Neural progenitor cell (in vitro differentiated cells): ENCODE measurements at regions not wholly inside any gene's neighbourhood (a gene's known extent, or its start where the extent isn't known, plus 50 kb on each side); places are given as distances from the start of the nearest gene placed in this dataset.

Experiments used
- DNase-seq: peaks from one replicate; pipeline ENCODE4 v3.0.0-alpha.2; 2016; ENCODE audit warnings: low spot score
- H2AFZ ChIP-seq: fragments of 200-600 bp; sonication (generic); replicated peaks from 2 replicates; pipeline ENCODE4 v1.6.1; 2016; ENCODE audit warnings: antibody characterized with exemption
- H3F3A ChIP-seq: fragments of 200-600 bp; sonication (generic); 2 replicates; pipeline ENCODE4 v1.6.1; 2016; ENCODE audit warnings: antibody characterized with exemption, low read depth
- H3K27ac ChIP-seq: fragments of 200-600 bp; sonication (generic); 2 replicates; pipeline ENCODE4 v1.5.1; 2016; ENCODE audit warnings: mild to moderate bottlenecking
- H3K27me3 ChIP-seq: fragments of 200-600 bp; sonication (generic); 2 replicates; pipeline ENCODE4 v1.6.1; 2016; ENCODE audit warnings: mild to moderate bottlenecking, moderate library complexity
- H3K36me3 ChIP-seq: fragments of 200-600 bp; sonication (generic); 2 replicates; pipeline ENCODE4 v1.5.1; 2016
- H3K4me1 ChIP-seq: fragments of 200-600 bp; sonication (generic); 2 replicates; pipeline ENCODE4 v1.6.1; 2016; ENCODE audit warnings: mixed run types
- H3K4me2 ChIP-seq: fragments of 200-600 bp; sonication (generic); 2 replicates; pipeline ENCODE4 v1.6.1; 2016
- H3K4me3 ChIP-seq: fragments of 200-600 bp; sonication (generic); 2 replicates; pipeline ENCODE4 v1.5.1; 2016
- H3K79me2 ChIP-seq: fragments of 200-600 bp; sonication (generic); 2 replicates; pipeline ENCODE4 v1.6.1; 2016; ENCODE audit warnings: low read depth
- H3K9ac ChIP-seq: fragments of 200-600 bp; sonication (generic); 2 replicates; pipeline ENCODE4 v1.6.1; 2016
- H3K9me3 ChIP-seq: fragments of 200-600 bp; sonication (generic); 2 replicates; pipeline ENCODE4 v1.5.1; 2016; ENCODE audit warnings: low read depth
- H4K20me1 ChIP-seq: fragments of 200-600 bp; sonication (generic); 2 replicates; pipeline ENCODE4 v1.6.1; 2016; ENCODE audit warnings: low read depth
- H3K27ac Mint-ChIP-seq: 3 replicates; pipeline ENCODE4 v1.8.0; 2021; ENCODE audit warnings: mixed read lengths
- H3K27me3 Mint-ChIP-seq: 2 replicates; pipeline ENCODE4 v1.8.0; 2022; ENCODE audit warnings: low read depth, mild to moderate bottlenecking, inconsistent platforms, moderate library complexity, mixed read lengths; ENCODE audit not compliant: insufficient read depth
- H3K36me3 Mint-ChIP-seq: 3 replicates; pipeline ENCODE4 v1.8.0; 2021; ENCODE audit warnings: mixed read lengths
- H3K4me1 Mint-ChIP-seq: 3 replicates; pipeline ENCODE4 v1.8.0; 2021; ENCODE audit warnings: mixed read lengths
- H3K4me3 Mint-ChIP-seq: 3 replicates; pipeline ENCODE4 v1.8.0; 2021; ENCODE audit warnings: mild to moderate bottlenecking, moderate library complexity, mixed read lengths
- H3K9me3 Mint-ChIP-seq: 3 replicates; pipeline ENCODE4 v1.8.0; 2020; ENCODE audit warnings: mixed read lengths
- EZH2 ChIP-seq: fragments of 200-600 bp; sonication (generic); IDR thresholded peaks from 2 replicates; pipeline ENCODE4 v1.6.1; 2017; ENCODE audit warnings: antibody characterized with exemption, mild to moderate bottlenecking, moderate library complexity
- EZH2phosphoT487 ChIP-seq: fragments of 200-600 bp; sonication (generic); IDR thresholded peaks from 2 replicates; pipeline ENCODE4 v1.6.1; 2017; ENCODE audit warnings: antibody characterized with exemption
- TF ChIP-seq, protein P1 (sequence below): fragments of 200-600 bp; sonication (generic); IDR thresholded peaks from 2 replicates; pipeline ENCODE4 v1.5.1; 2017; ENCODE audit warnings: antibody characterized with exemption, mild to moderate bottlenecking

DNA sequence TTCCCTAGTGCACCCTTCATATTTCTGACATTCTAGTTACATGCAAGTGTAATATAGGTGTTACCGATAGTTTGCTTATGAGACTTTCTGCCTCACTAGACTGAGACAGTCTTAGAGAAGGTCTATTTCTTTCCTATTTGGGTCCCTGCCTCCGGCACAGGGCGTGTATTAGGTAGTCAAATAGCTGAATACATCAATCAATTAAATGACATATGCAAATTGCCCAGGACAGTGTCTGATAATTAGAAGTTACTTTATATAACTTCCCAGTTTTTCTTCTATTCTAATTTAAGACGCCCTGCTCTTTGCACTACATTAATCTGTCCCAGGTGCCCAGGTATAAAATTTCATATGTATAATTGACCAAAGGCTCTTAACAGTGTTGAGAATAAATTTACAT lies 264.2 kb downstream of the RAB28 start:
- Histone ChIP-seq H3K9ac (no peak overlapping the region), H3K4me2 (no peak overlapping the region), H3K27ac (no peak overlapping the region), H3K4me1 (peaks cover 4% of the 10 kb centered on the region), H3K36me3 (no peaks in the 10 kb centered on the region), H2AFZ (no peak overlapping the region), H3F3A (no peaks in the 10 kb centered on the region), H3K9me3 (no peaks in the 10 kb centered on the region), H3K4me3 (no peak overlapping the region), H4K20me1 (no peaks in the 10 kb centered on the region), H3K27me3 (no peaks in the 10 kb centered on the region), H3K79me2 (no peaks in the 10 kb centered on the region)
- TF ChIP-seq EZH2 (no peak), EZH2phosphoT487 (no peak)
- TF ChIP-seq, protein P1, sequence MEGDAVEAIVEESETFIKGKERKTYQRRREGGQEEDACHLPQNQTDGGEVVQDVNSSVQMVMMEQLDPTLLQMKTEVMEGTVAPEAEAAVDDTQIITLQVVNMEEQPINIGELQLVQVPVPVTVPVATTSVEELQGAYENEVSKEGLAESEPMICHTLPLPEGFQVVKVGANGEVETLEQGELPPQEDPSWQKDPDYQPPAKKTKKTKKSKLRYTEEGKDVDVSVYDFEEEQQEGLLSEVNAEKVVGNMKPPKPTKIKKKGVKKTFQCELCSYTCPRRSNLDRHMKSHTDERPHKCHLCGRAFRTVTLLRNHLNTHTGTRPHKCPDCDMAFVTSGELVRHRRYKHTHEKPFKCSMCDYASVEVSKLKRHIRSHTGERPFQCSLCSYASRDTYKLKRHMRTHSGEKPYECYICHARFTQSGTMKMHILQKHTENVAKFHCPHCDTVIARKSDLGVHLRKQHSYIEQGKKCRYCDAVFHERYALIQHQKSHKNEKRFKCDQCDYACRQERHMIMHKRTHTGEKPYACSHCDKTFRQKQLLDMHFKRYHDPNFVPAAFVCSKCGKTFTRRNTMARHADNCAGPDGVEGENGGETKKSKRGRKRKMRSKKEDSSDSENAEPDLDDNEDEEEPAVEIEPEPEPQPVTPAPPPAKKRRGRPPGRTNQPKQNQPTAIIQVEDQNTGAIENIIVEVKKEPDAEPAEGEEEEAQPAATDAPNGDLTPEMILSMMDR, result no peak
- H3K9me3 Mint-ChIP-seq, result no peaks in the 10 kb centered on the region
- DNase-seq, result no peak
- peaks cover 4% of the 10 kb centered on the region for H3K27me3 Mint-ChIP-seq
- H3K4me3 Mint-ChIP-seq, result no peak overlapping the region
- peaks cover 5% of the 10 kb centered on the region for H3K4me1 Mint-ChIP-seq
- H3K36me3 Mint-ChIP-seq, result no peaks in the 10 kb centered on the region
- no peak overlapping the region for H3K27ac Mint-ChIP-seq

DNA sequence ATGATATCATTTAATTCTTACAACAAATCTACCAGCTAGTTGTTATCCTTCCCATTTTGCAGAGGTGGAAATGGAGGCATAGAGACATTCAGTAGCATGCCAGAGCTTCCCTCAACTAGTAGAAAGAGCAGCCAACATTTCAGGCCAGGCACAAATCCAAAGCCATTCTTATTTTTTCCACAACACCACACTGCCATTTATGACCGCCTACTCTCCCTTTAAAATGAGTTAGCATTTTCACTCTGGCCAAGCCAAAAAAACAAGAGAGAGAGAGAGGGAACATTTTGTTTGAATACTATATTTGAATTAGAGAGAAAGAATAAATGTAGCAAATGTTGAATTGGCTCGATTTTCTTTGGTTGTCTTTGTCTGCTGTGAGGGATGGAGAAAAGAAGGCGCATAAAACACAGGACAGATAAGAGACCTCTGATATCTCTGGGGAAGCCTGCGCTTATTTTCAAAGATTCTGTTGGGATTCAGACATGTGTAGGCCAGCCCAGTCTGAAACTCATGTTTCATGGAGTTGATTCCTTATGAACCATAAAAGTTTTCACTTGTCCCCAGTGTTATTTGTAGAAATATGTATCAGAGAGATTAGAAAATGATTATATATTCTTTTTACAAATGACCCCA lies 265.7 kb downstream of the RAB28 start:
- Histone ChIP-seq H3K9me3 (no peaks in the 10 kb centered on the region), H3K4me3 (no peak overlapping the region), H3K4me1 (peaks cover 4% of the 10 kb centered on the region), H3K27ac (no peak overlapping the region), H3K27me3 (no peaks in the 10 kb centered on the region), H4K20me1 (no peaks in the 10 kb centered on the region), H3K9ac (no peak overlapping the region), H3K4me2 (no peak overlapping the region), H3K79me2 (no peaks in the 10 kb centered on the region), H2AFZ (no peak overlapping the region), H3F3A (no peaks in the 10 kb centered on the region), H3K36me3 (no peaks in the 10 kb centered on the region)
- Mint-ChIP-seq H3K9me3 (no peaks in the 10 kb centered on the region), H3K27me3 (peaks cover 4% of the 10 kb centered on the region), H3K27ac (no peak overlapping the region), H3K4me1 (peaks cover 5% of the 10 kb centered on the region), H3K4me3 (no peak overlapping the region), H3K36me3 (no peaks in the 10 kb centered on the region)
- TF ChIP-seq EZH2, result no peak
- TF ChIP-seq, protein P1, result no peak
- no peak for TF ChIP-seq EZH2phosphoT487
- DNase-seq, result no peak

DNA sequence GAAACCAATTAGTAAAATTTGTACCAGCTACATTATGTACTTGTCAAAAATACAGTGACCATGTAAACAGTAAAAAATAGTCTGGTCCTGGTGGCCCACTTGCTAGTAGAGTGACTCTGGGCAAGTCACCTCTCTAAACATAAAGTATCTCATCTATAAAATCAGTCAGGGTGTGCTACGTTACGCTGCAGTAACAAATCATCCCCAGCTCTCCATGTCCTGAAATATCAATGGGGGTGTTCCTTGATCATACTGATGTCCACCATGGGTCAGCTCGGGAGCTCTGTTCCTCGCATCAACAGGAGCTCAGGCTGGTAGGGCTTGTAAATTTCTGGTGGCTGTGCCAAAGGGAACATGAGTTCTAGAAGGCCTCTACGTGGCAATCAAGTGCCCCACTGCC lies 268.6 kb downstream of the RAB28 start:
- no peak overlapping the region for H3K27ac Mint-ChIP-seq
- no peak overlapping the region for H3K4me2 ChIP-seq
- H3F3A ChIP-seq, result no peaks in the 10 kb centered on the region
- no peaks in the 10 kb centered on the region for H3K4me1 ChIP-seq
- no peaks in the 10 kb centered on the region for H4K20me1 ChIP-seq
- H2AFZ ChIP-seq, result no peak overlapping the region
- DNase-seq, result no peak
- H3K27me3 Mint-ChIP-seq, result peaks cover 4% of the 10 kb centered on the region
- H3K79me2 ChIP-seq, result no peaks in the 10 kb centered on the region
- no peaks in the 10 kb centered on the region for H3K36me3 ChIP-seq
- no peak overlapping the region for H3K9ac ChIP-seq
- no peak overlapping the region for H3K4me3 ChIP-seq
- H3K27ac ChIP-seq, result no peak overlapping the region
- H3K9me3 ChIP-seq, result no peaks in the 10 kb centered on the region
- H3K36me3 Mint-ChIP-seq, result no peaks in the 10 kb centered on the region
- TF ChIP-seq, protein P1, result no peak
- TF ChIP-seq EZH2phosphoT487, result no peak
- no peaks in the 10 kb centered on the region for H3K9me3 Mint-ChIP-seq
- H3K27me3 ChIP-seq, result no peaks in the 10 kb centered on the region
- no peaks in the 10 kb centered on the region for H3K4me1 Mint-ChIP-seq
- no peak overlapping the region for H3K4me3 Mint-ChIP-seq
